H9 (cell line): ENCODE measurements at regions not wholly inside any gene's neighbourhood (a gene's known extent, or its start where the extent isn't known, plus 50 kb on each side); places are given as distances from the start of the nearest gene placed in this dataset.

Experiments used
- DNase-seq: peaks from one replicate; pipeline ENCODE4 v3.0.0-alpha.2; 2017
- H2AFZ ChIP-seq: one replicate; pipeline ENCODE4 v1.6.1; 2013; ENCODE audit warnings: mild to moderate bottlenecking, low read length, control low read depth, moderate library complexity
- H2AK5ac ChIP-seq: 2 replicates; pipeline ENCODE4 v1.6.1; 2013; ENCODE audit warnings: low read length, control low read depth, mixed read lengths; ENCODE audit not compliant: insufficient read length
- H2BK120ac ChIP-seq: one replicate; pipeline ENCODE4 v1.6.1; 2013; ENCODE audit warnings: low read depth, mild to moderate bottlenecking, low read length, control low read depth, inconsistent platforms; ENCODE audit not compliant: poor library complexity, severe bottlenecking
- H2BK12ac ChIP-seq: 2 replicates; pipeline ENCODE4 v1.6.1; 2013; ENCODE audit warnings: low read length, control low read depth, mixed read lengths, low read depth; ENCODE audit not compliant: insufficient read length
- H2BK15ac ChIP-seq: 2 replicates; pipeline ENCODE4 v1.6.1; 2013; ENCODE audit warnings: low read depth, low read length, control low read depth
- H2BK20ac ChIP-seq: one replicate; pipeline ENCODE4 v1.6.1; 2013; ENCODE audit warnings: low read depth, mild to moderate bottlenecking, low read length, control low read depth, inconsistent platforms; ENCODE audit not compliant: poor library complexity, severe bottlenecking
- H2BK5ac ChIP-seq: 2 replicates; pipeline ENCODE4 v1.6.1; 2013; ENCODE audit warnings: low read length, control low read depth, mixed read lengths; ENCODE audit not compliant: insufficient read length
- H3K14ac ChIP-seq: 2 replicates; pipeline ENCODE4 v1.6.1; 2013; ENCODE audit warnings: low read length, control low read depth; ENCODE audit not compliant: insufficient read depth
- H3K18ac ChIP-seq: 2 replicates; pipeline ENCODE4 v1.6.1; 2013; ENCODE audit warnings: low read depth, mild to moderate bottlenecking, mixed read lengths, low read length, control low read depth; ENCODE audit not compliant: insufficient read length
- H3K23ac ChIP-seq: 2 replicates; pipeline ENCODE4 v1.6.1; 2013; ENCODE audit warnings: low read length, control low read depth, mixed read lengths, low read depth; ENCODE audit not compliant: insufficient read length
- H3K23me2 ChIP-seq: 2 replicates; pipeline ENCODE4 v1.6.1; 2013; ENCODE audit warnings: low read depth, mild to moderate bottlenecking, mixed read lengths, low read length, control low read depth; ENCODE audit not compliant: insufficient read length, poor library complexity, severe bottlenecking
- H3K27ac ChIP-seq: 2 replicates; pipeline ENCODE4 v1.5.1; 2013; ENCODE audit warnings: low read length, control low read depth, mixed read lengths, low read depth; ENCODE audit not compliant: insufficient read length
- H3K27me3 ChIP-seq: 2 replicates; pipeline ENCODE4 v1.6.1; 2013; ENCODE audit warnings: low read length, control low read depth, inconsistent platforms; ENCODE audit not compliant: insufficient read depth
- H3K4ac ChIP-seq: 2 replicates; pipeline ENCODE4 v1.6.1; 2013; ENCODE audit warnings: low read depth, mild to moderate bottlenecking, control low read depth, inconsistent platforms, low read length, moderate library complexity
- H3K4me1 ChIP-seq: 2 replicates; pipeline ENCODE4 v1.6.1; 2013; ENCODE audit warnings: low read length, control low read depth, inconsistent platforms; ENCODE audit not compliant: insufficient read depth
- H3K4me2 ChIP-seq: 2 replicates; pipeline ENCODE4 v1.6.1; 2013; ENCODE audit warnings: low read length, control low read depth, mixed read lengths; ENCODE audit not compliant: insufficient read length, insufficient read depth
- H3K56ac ChIP-seq: 2 replicates; pipeline ENCODE4 v1.6.1; 2013; ENCODE audit warnings: low read depth, mild to moderate bottlenecking, mixed read lengths, low read length, control low read depth; ENCODE audit not compliant: insufficient read length
- H3K79me1 ChIP-seq: 2 replicates; pipeline ENCODE4 v1.6.1; 2013; ENCODE audit warnings: low read depth, mild to moderate bottlenecking, moderate library complexity, low read length, control low read depth, inconsistent platforms; ENCODE audit not compliant: insufficient read depth, poor library complexity, severe bottlenecking
- H3K79me2 ChIP-seq: 2 replicates; pipeline ENCODE4 v1.6.1; 2013; ENCODE audit warnings: low read length, control low read depth, inconsistent platforms; ENCODE audit not compliant: insufficient read depth
- H3K9ac ChIP-seq: 2 replicates; pipeline ENCODE4 v1.6.1; 2013; ENCODE audit warnings: low read length, control low read depth, mixed read lengths; ENCODE audit not compliant: insufficient read length; ENCODE audit errors: extremely low read depth
- H3K9me3 ChIP-seq: one replicate; pipeline ENCODE4 v1.6.1; 2013; ENCODE audit warnings: low read depth, low read length, inconsistent platforms; ENCODE audit not compliant: control insufficient read depth
- H3T11ph ChIP-seq: one replicate; pipeline ENCODE4 v1.6.1; 2013; ENCODE audit warnings: mild to moderate bottlenecking, low read length, control low read depth, inconsistent platforms
- H4K20me1 ChIP-seq: one replicate; pipeline ENCODE4 v1.6.1; 2013; ENCODE audit not compliant: control insufficient read depth, insufficient read length, insufficient read depth
- H4K5ac ChIP-seq: 2 replicates; pipeline ENCODE4 v1.6.1; 2013; ENCODE audit warnings: low read depth, mild to moderate bottlenecking, mixed read lengths, low read length, control low read depth; ENCODE audit not compliant: insufficient read length
- H4K8ac ChIP-seq: replicated peaks from 2 replicates; pipeline ENCODE4 v1.6.1; 2013; ENCODE audit warnings: low read length, control low read depth, mixed read lengths, low read depth; ENCODE audit not compliant: insufficient read length
- H4K91ac ChIP-seq: 2 replicates; pipeline ENCODE4 v1.6.1; 2013; ENCODE audit warnings: low read depth, mild to moderate bottlenecking, moderate library complexity, mixed read lengths, low read length, control low read depth; ENCODE audit not compliant: insufficient read length
- H3K27ac Mint-ChIP-seq, 3 experiments: 2 replicates in 2 of 3; 3 replicates in 1 of 3; pipeline ENCODE4 v1.8.0; 2020 to 2021; ENCODE audit warnings: mixed read lengths in 3 of 3, mild to moderate bottlenecking in 1 of 3, moderate library complexity in 1 of 3
- H3K27me3 Mint-ChIP-seq: 2 replicates; pipeline ENCODE4 v1.8.0; 2021; ENCODE audit warnings: low read depth, mild to moderate bottlenecking, moderate library complexity, mixed read lengths
- H3K36me3 Mint-ChIP-seq, 3 experiments: 2 replicates in 2 of 3; 3 replicates in 1 of 3; pipeline ENCODE4 v1.8.0; 2020 to 2021; ENCODE audit warnings: low read depth in 3 of 3, mixed read lengths in 3 of 3; ENCODE audit not compliant: insufficient read depth in 1 of 3
- H3K4me1 Mint-ChIP-seq, 2 experiments: 2 replicates each; pipeline ENCODE4 v1.8.0; 2020; ENCODE audit warnings: mixed read lengths in 2 of 2
- H3K4me3 Mint-ChIP-seq, 2 experiments: 2 replicates in 1 of 2; 3 replicates in 1 of 2; pipeline ENCODE4 v1.8.0; 2020 to 2021; ENCODE audit warnings: mild to moderate bottlenecking in 2 of 2, mixed read lengths in 2 of 2, moderate library complexity in 1 of 2
- H3K9me3 Mint-ChIP-seq, 2 experiments: 2 replicates in 1 of 2; 3 replicates in 1 of 2; pipeline ENCODE4 v1.8.0; 2020; ENCODE audit warnings: mild to moderate bottlenecking in 2 of 2, mixed read lengths in 2 of 2, moderate library complexity in 1 of 2
- WGBS: extraction: QIAGEN DNeasy Blood & Tissue Kit; methylation state at CpG from one replicate; pipeline ENCODE4 v1.1.7; 2013; ENCODE audit warnings: missing lambda C conversion rate, low lambda C conversion rate, mixed read lengths; ENCODE audit not compliant: insufficient read length; ENCODE audit errors: extremely low coverage; 5-methylcytosine and 5-hydroxymethylcytosine counted together
- TF ChIP-seq, protein P1 (sequence below): fragments of 200-600 bp; sonication (generic); conservative IDR thresholded peaks from 3 replicates; pipeline ENCODE4 v1.8.0; 2021; ENCODE audit warnings: antibody characterized with exemption, mild to moderate bottlenecking

DNA sequence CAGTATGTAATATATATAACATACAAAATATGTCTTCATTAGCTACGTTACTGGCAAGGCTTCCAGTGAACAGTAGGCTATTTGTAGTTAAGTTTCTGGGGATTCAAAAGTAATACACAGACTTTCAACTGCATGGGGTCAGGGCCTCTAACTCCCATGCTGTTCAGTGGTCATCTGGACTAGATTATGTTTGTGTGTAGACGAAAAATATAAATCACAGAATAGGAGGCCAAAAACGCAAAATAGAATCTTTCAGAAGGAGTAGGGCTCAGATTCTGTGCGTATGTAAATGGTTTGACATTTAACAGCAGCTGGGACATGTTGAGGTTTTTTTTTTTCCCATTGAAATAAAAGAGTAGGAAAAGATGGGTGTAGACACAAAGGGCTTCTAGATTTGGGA is 1048.7 kb upstream of the WWC1 start:
- no CpG with 5 or more reads among the region's 4 CpGs for WGBS
- DNase-seq, result no peak
- H3K4ac ChIP-seq, result no peak overlapping the region
- H3K27me3 ChIP-seq, result no peaks in the 10 kb centered on the region
- H3K4me2 ChIP-seq, result no peak overlapping the region
- H3K27ac ChIP-seq, result no peak overlapping the region
- H2BK20ac ChIP-seq, result no peak overlapping the region
- no peaks in the 10 kb centered on the region; the same call in 1 of the 2 replicates for H3K4me1 ChIP-seq
- TF ChIP-seq, protein P1, sequence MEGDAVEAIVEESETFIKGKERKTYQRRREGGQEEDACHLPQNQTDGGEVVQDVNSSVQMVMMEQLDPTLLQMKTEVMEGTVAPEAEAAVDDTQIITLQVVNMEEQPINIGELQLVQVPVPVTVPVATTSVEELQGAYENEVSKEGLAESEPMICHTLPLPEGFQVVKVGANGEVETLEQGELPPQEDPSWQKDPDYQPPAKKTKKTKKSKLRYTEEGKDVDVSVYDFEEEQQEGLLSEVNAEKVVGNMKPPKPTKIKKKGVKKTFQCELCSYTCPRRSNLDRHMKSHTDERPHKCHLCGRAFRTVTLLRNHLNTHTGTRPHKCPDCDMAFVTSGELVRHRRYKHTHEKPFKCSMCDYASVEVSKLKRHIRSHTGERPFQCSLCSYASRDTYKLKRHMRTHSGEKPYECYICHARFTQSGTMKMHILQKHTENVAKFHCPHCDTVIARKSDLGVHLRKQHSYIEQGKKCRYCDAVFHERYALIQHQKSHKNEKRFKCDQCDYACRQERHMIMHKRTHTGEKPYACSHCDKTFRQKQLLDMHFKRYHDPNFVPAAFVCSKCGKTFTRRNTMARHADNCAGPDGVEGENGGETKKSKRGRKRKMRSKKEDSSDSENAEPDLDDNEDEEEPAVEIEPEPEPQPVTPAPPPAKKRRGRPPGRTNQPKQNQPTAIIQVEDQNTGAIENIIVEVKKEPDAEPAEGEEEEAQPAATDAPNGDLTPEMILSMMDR, result no peak
- no peaks in the 10 kb centered on the region for H3K79me1 ChIP-seq
- no peak overlapping the region for H2BK15ac ChIP-seq
- H3K14ac ChIP-seq, result no peak overlapping the region
- no peak overlapping the region for H3T11ph ChIP-seq
- H3K18ac ChIP-seq, result no peak overlapping the region
- no peak overlapping the region for H2BK12ac ChIP-seq
- no peaks in the 10 kb centered on the region for H3K23me2 ChIP-seq
- H4K8ac ChIP-seq, result no peak overlapping the region
- H4K5ac ChIP-seq, result no peak overlapping the region
- no peaks in the 10 kb centered on the region for H3K9me3 ChIP-seq
- no peak overlapping the region for H2AFZ ChIP-seq
- H3K9me3 Mint-ChIP-seq, result no peaks in the 10 kb centered on the region
- H3K4me3 Mint-ChIP-seq, result no peak overlapping the region
- H3K9ac ChIP-seq, result no peak overlapping the region
- no peaks in the 10 kb centered on the region for H3K36me3 Mint-ChIP-seq
- no peaks in the 10 kb centered on the region for H3K79me2 ChIP-seq
- no peak overlapping the region for H2AK5ac ChIP-seq
- H2BK5ac ChIP-seq, result no peak overlapping the region
- H3K23ac ChIP-seq, result no peak overlapping the region
- H4K91ac ChIP-seq, result no peak overlapping the region
- no peaks in the 10 kb centered on the region for H3K27me3 Mint-ChIP-seq
- no peak overlapping the region for H3K27ac Mint-ChIP-seq
- H3K56ac ChIP-seq, result no peak overlapping the region
- H4K20me1 ChIP-seq, result no peaks in the 10 kb centered on the region
- no peak overlapping the region for H2BK120ac ChIP-seq
- H3K4me1 Mint-ChIP-seq, result peaks cover 5% of the 10 kb centered on the region in 2 experiments; a peak in 3 of 4 replicates
